Mesenchymal stem cell (in vitro differentiated cells and primary cell): ENCODE measurements at regions not wholly inside any gene's neighbourhood (a gene's known extent, or its start where the extent isn't known, plus 50 kb on each side); places are given as distances from the start of the nearest gene placed in this dataset.

Experiments used
- DNase-seq: peaks from one replicate; pipeline ENCODE4 v3.0.0-alpha.2; 2013
- H2AFZ ChIP-seq: one replicate; pipeline ENCODE4 v1.6.1; 2013; ENCODE audit warnings: low read depth, mild to moderate bottlenecking, control low read depth, inconsistent platforms, low read length, moderate library complexity
- H2AK5ac ChIP-seq: 2 replicates; pipeline ENCODE4 v1.6.1; 2013; ENCODE audit warnings: low read length, moderate library complexity, mild to moderate bottlenecking, inconsistent platforms; ENCODE audit not compliant: severe bottlenecking
- H2BK120ac ChIP-seq: one replicate; pipeline ENCODE4 v1.6.1; 2013; ENCODE audit warnings: low read depth, mild to moderate bottlenecking, inconsistent platforms, low read length, moderate library complexity
- H2BK12ac ChIP-seq, 2 experiments: one replicate each; pipeline ENCODE4 v1.6.1; 2013; ENCODE audit warnings: inconsistent platforms in 2 of 2, low read length in 2 of 2, mild to moderate bottlenecking in 2 of 2, moderate library complexity in 2 of 2, control low read depth in 1 of 2
- H2BK15ac ChIP-seq: one replicate; pipeline ENCODE4 v1.6.1; 2013; ENCODE audit warnings: mild to moderate bottlenecking, low read depth, inconsistent platforms; ENCODE audit not compliant: poor library complexity, severe bottlenecking
- H2BK5ac ChIP-seq: 2 replicates; pipeline ENCODE4 v1.6.1; 2013; ENCODE audit warnings: low read depth, mild to moderate bottlenecking, low read length, control low read depth, inconsistent platforms; ENCODE audit not compliant: poor library complexity, severe bottlenecking
- H3K14ac ChIP-seq, 2 experiments: one replicate each; pipeline ENCODE4 v1.6.1; 2013; ENCODE audit warnings: inconsistent platforms in 2 of 2, low read length in 2 of 2, control low read depth in 1 of 2, mild to moderate bottlenecking in 1 of 2, moderate library complexity in 1 of 2
- H3K18ac ChIP-seq, 2 experiments: one replicate each; pipeline ENCODE4 v1.6.1; 2013; ENCODE audit warnings: inconsistent platforms in 2 of 2, low read length in 2 of 2, control low read depth in 1 of 2, low read depth in 1 of 2, mild to moderate bottlenecking in 1 of 2
- H3K23ac ChIP-seq, 2 experiments: one replicate each; pipeline ENCODE4 v1.6.1; 2013; ENCODE audit warnings: inconsistent platforms in 2 of 2, low read length in 2 of 2, mild to moderate bottlenecking in 2 of 2, moderate library complexity in 2 of 2, control low read depth in 1 of 2
- H3K27ac ChIP-seq: 2 replicates; pipeline ENCODE4 v1.5.1; 2013; ENCODE audit warnings: mild to moderate bottlenecking, moderate library complexity, low read length, control low read depth, inconsistent platforms; ENCODE audit not compliant: poor library complexity, severe bottlenecking
- H3K27me3 ChIP-seq, 2 experiments: 2 replicates each; pipeline versions ENCODE4 v1.6.1 to v1.7.0; 2013; ENCODE audit warnings: low read length in 2 of 2, mild to moderate bottlenecking in 2 of 2, moderate library complexity in 2 of 2, control low read depth in 1 of 2, inconsistent platforms in 1 of 2; ENCODE audit not compliant: control insufficient read depth in 1 of 2, insufficient read depth in 1 of 2
- H3K36me3 ChIP-seq, 2 experiments: 2 replicates each; pipeline versions ENCODE4 v1.6.1 to v1.7.0; 2013; ENCODE audit warnings: low read length in 2 of 2, control low read depth in 1 of 2, inconsistent platforms in 1 of 2, low read depth in 1 of 2, mild to moderate bottlenecking in 1 of 2; ENCODE audit not compliant: insufficient read depth in 2 of 2, control insufficient read depth in 1 of 2
- H3K4ac ChIP-seq, 2 experiments: one replicate each; pipeline ENCODE4 v1.6.1; 2013; ENCODE audit warnings: inconsistent platforms in 2 of 2, low read length in 2 of 2, mild to moderate bottlenecking in 2 of 2, moderate library complexity in 2 of 2, control low read depth in 1 of 2, low read depth in 1 of 2
- H3K4me1 ChIP-seq: 2 replicates; pipeline ENCODE4 v1.6.1; 2013; ENCODE audit warnings: low read depth, low read length, control low read depth; ENCODE audit not compliant: control insufficient read depth, insufficient read depth
- H3K4me2 ChIP-seq: 2 replicates; pipeline ENCODE4 v1.6.1; 2013; ENCODE audit warnings: low read length, mild to moderate bottlenecking, inconsistent platforms; ENCODE audit not compliant: poor library complexity, severe bottlenecking
- H3K4me3 ChIP-seq, 2 experiments: 2 replicates each; pipeline versions ENCODE4 v1.5.1 to v1.7.0; 2013; ENCODE audit warnings: low read length in 2 of 2, mild to moderate bottlenecking in 2 of 2, control low read depth in 1 of 2, low read depth in 1 of 2; ENCODE audit not compliant: insufficient read depth in 1 of 2
- H3K79me1 ChIP-seq: replicated peaks from 2 replicates; pipeline ENCODE4 v1.6.1; 2013; ENCODE audit warnings: mild to moderate bottlenecking, control low read depth, low read length, inconsistent platforms; ENCODE audit not compliant: poor library complexity, severe bottlenecking
- H3K9ac ChIP-seq: 2 replicates; pipeline ENCODE4 v1.7.0; 2013; ENCODE audit warnings: mild to moderate bottlenecking, low read length, moderate library complexity
- H3K9me3 ChIP-seq: 2 replicates; pipeline ENCODE4 v1.7.0; 2013; ENCODE audit warnings: mild to moderate bottlenecking, low read length; ENCODE audit not compliant: control insufficient read depth
- H4K8ac ChIP-seq: one replicate; pipeline ENCODE4 v1.6.1; 2013; ENCODE audit warnings: inconsistent platforms, mild to moderate bottlenecking, low read length, moderate library complexity
- H4K91ac ChIP-seq: one replicate; pipeline ENCODE4 v1.6.1; 2013; ENCODE audit warnings: mild to moderate bottlenecking, low read length, inconsistent platforms
- WGBS: methylation state at CpG from one replicate; pipeline ENCODE4 v1.1.7; 2013; ENCODE audit warnings: mixed read lengths; 5-methylcytosine and 5-hydroxymethylcytosine counted together

DNA sequence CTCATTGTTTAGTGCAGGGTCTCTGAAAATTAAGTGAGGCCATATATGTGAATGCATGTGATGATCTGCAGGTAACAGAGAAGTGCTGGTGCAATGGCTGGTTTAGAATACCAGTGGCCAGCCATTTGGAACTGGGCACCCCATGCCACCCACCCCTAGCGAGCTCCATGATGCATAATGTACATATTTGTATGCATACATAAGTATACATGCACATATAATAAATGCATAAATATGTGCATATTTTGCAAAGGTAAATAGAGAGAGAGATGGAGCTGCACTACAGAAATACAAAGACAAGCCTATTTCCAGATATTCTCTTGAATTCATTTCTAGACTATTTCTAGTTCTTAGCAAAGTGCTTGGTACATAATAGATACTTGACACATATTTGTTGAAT is 68.5 kb upstream of the IGSF21 start:
- H2BK15ac ChIP-seq, result no peak overlapping the region
- no peak overlapping the region for H3K14ac ChIP-seq
- H2BK120ac ChIP-seq, result no peak overlapping the region
- no peak overlapping the region for H2BK5ac ChIP-seq
- no peak overlapping the region for H4K91ac ChIP-seq
- H3K9ac ChIP-seq, result no peak overlapping the region
- no peak overlapping the region for H2AK5ac ChIP-seq
- no peak overlapping the region for H4K8ac ChIP-seq
- H3K9me3 ChIP-seq, result no peaks in the 10 kb centered on the region
- H3K36me3 ChIP-seq, result no peaks in the 10 kb centered on the region
- DNase-seq, result no peak
- peaks cover 0 to 62% of the 10 kb centered on the region in 2 experiments for H3K27me3 ChIP-seq
- no peak overlapping the region for H3K4ac ChIP-seq
- H2AFZ ChIP-seq, result no peak overlapping the region
- no CpG with 5 or more reads among the region's 1 CpG for WGBS
- no peak overlapping the region for H3K18ac ChIP-seq
- H2BK12ac ChIP-seq, result no peak overlapping the region
- H3K4me3 ChIP-seq, result no peak overlapping the region
- H3K27ac ChIP-seq, result no peak overlapping the region
- H3K23ac ChIP-seq, result no peak overlapping the region
- H3K4me1 ChIP-seq, result no peaks in the 10 kb centered on the region
- no peaks in the 10 kb centered on the region for H3K79me1 ChIP-seq
- no peak overlapping the region for H3K4me2 ChIP-seq

- Histone ChIP-seq H3K14ac (no peak overlapping the region), H2BK5ac (no peak overlapping the region), H3K4me1 (no peaks in the 10 kb centered on the region), H2AK5ac (no peak overlapping the region), H3K27me3 (peaks cover 0 to 64% of the 10 kb centered on the region in 2 experiments), H3K23ac (no peak overlapping the region), H3K36me3 (no peaks in the 10 kb centered on the region), H2BK120ac (no peak overlapping the region), H4K8ac (no peak overlapping the region), H4K91ac (no peak overlapping the region), H3K27ac (no peak overlapping the region), H3K9me3 (no peaks in the 10 kb centered on the region), H2BK15ac (no peak overlapping the region), H3K9ac (no peak overlapping the region), H3K4ac (no peak overlapping the region), H2AFZ (no peak overlapping the region), H2BK12ac (no peak overlapping the region), H3K4me2 (no peak overlapping the region), H3K79me1 (no peaks in the 10 kb centered on the region), H3K18ac (no peak overlapping the region), H3K4me3 (no peak overlapping the region)
- DNase-seq, result no peak
- WGBS, result 69% methylated on average over 5 of the region's 6 CpGs
These were observed 66.5 kb upstream of the IGSF21 start for GRCh38 chr1:18041102-18041501.

- Histone ChIP-seq H3K9ac (no peak overlapping the region), H2BK120ac (no peak overlapping the region), H3K4me2 (no peak overlapping the region), H3K4me3 (no peak overlapping the region), H2BK5ac (no peak overlapping the region), H3K27me3 (peaks cover 0 to 68% of the 10 kb centered on the region in 2 experiments), H2BK12ac (no peak overlapping the region), H4K91ac (no peak overlapping the region), H3K27ac (no peak overlapping the region), H2AK5ac (no peak overlapping the region), H3K4me1 (no peaks in the 10 kb centered on the region), H3K4ac (no peak overlapping the region), H3K9me3 (no peaks in the 10 kb centered on the region), H3K36me3 (no peaks in the 10 kb centered on the region), H2BK15ac (no peak overlapping the region), H3K79me1 (no peaks in the 10 kb centered on the region), H3K23ac (no peak overlapping the region), H3K14ac (no peak overlapping the region), H2AFZ (no peak overlapping the region), H3K18ac (no peak overlapping the region), H4K8ac (no peak overlapping the region)
- 57% methylated on average over 11 of the region's 11 CpGs for WGBS
- DNase-seq, result no peak
These were observed 65.8 kb upstream of the IGSF21 start for GRCh38 chr1:18041685-18042355.

- no peaks in the 10 kb centered on the region for H3K79me1 ChIP-seq
- no peak overlapping the region for H2AK5ac ChIP-seq
- H3K4me1 ChIP-seq, result no peaks in the 10 kb centered on the region
- WGBS, result 92% methylated on average over 2 of the region's 2 CpGs
- no peak overlapping the region for H3K23ac ChIP-seq
- DNase-seq, result no peak
- H3K14ac ChIP-seq, result no peak overlapping the region
- H3K4ac ChIP-seq, result no peak overlapping the region
- H2AFZ ChIP-seq, result no peak overlapping the region
- no peak overlapping the region for H2BK15ac ChIP-seq
- H4K91ac ChIP-seq, result no peak overlapping the region
- no peak overlapping the region for H2BK120ac ChIP-seq
- no peak overlapping the region for H3K18ac ChIP-seq
- H3K4me2 ChIP-seq, result no peak overlapping the region
- no peaks in the 10 kb centered on the region for H3K9me3 ChIP-seq
- no peak overlapping the region for H3K9ac ChIP-seq
- H3K4me3 ChIP-seq, result no peak overlapping the region
- H2BK12ac ChIP-seq, result no peak overlapping the region
- no peak overlapping the region for H4K8ac ChIP-seq
- no peak overlapping the region for H3K27ac ChIP-seq
- H3K36me3 ChIP-seq, result no peaks in the 10 kb centered on the region
- H2BK5ac ChIP-seq, result no peak overlapping the region
- H3K27me3 ChIP-seq, result peaks cover 0 to 54% of the 10 kb centered on the region in 2 experiments
These were observed 63.7 kb upstream of the IGSF21 start for GRCh38 chr1:18043871-18044270.
